ENCODE measurements at regions not wholly inside any gene's neighbourhood (a gene's known extent, or its start where the extent isn't known, plus 50 kb on each side); places are given as distances from the start of the nearest gene placed in this dataset.

GRCh38 chr2:817336-818015 lies 133.2 kb upstream of the SNTG2 start:
- TF ChIP-seq CTCF (IDR thresholded peaks at IDR 0.05 in 4 of 5, conservative IDR thresholded peaks at IDR 0.05 in 1 of 5), result no peak
- no peak for TF ChIP-seq POLR2A (IDR thresholded peaks at IDR 0.05)

All from gastrocnemius medialis (tissue), 4 donors.